ENCODE measurements at regions not wholly inside any gene's neighbourhood (a gene's known extent, or its start where the extent isn't known, plus 50 kb on each side); places are given as distances from the start of the nearest gene placed in this dataset.

GRCh38 chr2:21404137-21404536, 280.4 kb downstream of the TDRD15 start:
- no peak for DNase-seq

GRCh38 chr2:21404827-21405625, 281.3 kb downstream of the TDRD15 start:
- no peak for DNase-seq

- no peak for DNase-seq
Observed at GRCh38 chr2:21406386-21406785, 282.6 kb downstream of the TDRD15 start.

GRCh38 chr2:21406911-21407310, 283.1 kb downstream of the TDRD15 start:
- no peak for DNase-seq

GRCh38 chr2:21407851-21408250, 284.1 kb downstream of the TDRD15 start:
- no peak for DNase-seq

- no peak for DNase-seq
Observed at GRCh38 chr2:21411741-21412140, 288.0 kb downstream of the TDRD15 start.

GRCh38 chr2:21412944-21413443, 289.2 kb downstream of the TDRD15 start:
- no peak for DNase-seq

GRCh38 chr2:21415234-21415633, 291.5 kb downstream of the TDRD15 start:
- DNase-seq = no peak

GRCh38 chr2:21416226-21416625, 292.5 kb downstream of the TDRD15 start:
- no peak for DNase-seq

GRCh38 chr2:21418456-21418855, 294.7 kb downstream of the TDRD15 start:
- no peak for DNase-seq

GRCh38 chr2:21420553-21421335, 297.0 kb downstream of the TDRD15 start:
- DNase-seq = no peak

GRCh38 chr2:21422050-21422449, 298.3 kb downstream of the TDRD15 start:
- no peak for DNase-seq

GRCh38 chr2:21422724-21423522, 299.2 kb downstream of the TDRD15 start:
- no peak for DNase-seq

- no peak for DNase-seq
Observed at GRCh38 chr2:21423854-21424253, 300.1 kb downstream of the TDRD15 start.

- no peak for DNase-seq
Observed at GRCh38 chr2:21424375-21424774, 300.6 kb downstream of the TDRD15 start.

- no peak for DNase-seq
Observed at GRCh38 chr2:21427606-21428005, 303.8 kb downstream of the TDRD15 start.

- no peak for DNase-seq
Observed at GRCh38 chr2:21428754-21429153, 305.0 kb downstream of the TDRD15 start.

GRCh38 chr2:21429747-21430146, 306.0 kb downstream of the TDRD15 start:
- no peak for DNase-seq

GRCh38 chr2:21431078-21431477, 307.3 kb downstream of the TDRD15 start:
- no peak for DNase-seq

GRCh38 chr2:21438949-21439348, 315.2 kb downstream of the TDRD15 start:
- no peak for DNase-seq

GRCh38 chr2:21441442-21441841, 317.7 kb downstream of the TDRD15 start:
- no peak for DNase-seq

- DNase-seq = no peak
Observed at GRCh38 chr2:21443494-21444105, 319.8 kb downstream of the TDRD15 start.

- DNase-seq = no peak
Observed at GRCh38 chr2:21449881-21450280, 326.1 kb downstream of the TDRD15 start.
